GM18873 (cell line): ENCODE measurements at regions not wholly inside any gene's neighbourhood (a gene's known extent, or its start where the extent isn't known, plus 50 kb on each side); places are given as distances from the start of the nearest gene placed in this dataset.

ENCODE experiments used
- ATAC-seq: cut with Tn5 transposase; IDR thresholded peaks from one replicate; pipeline ENCODE4 v1.9.1; 2021; ENCODE audit warnings: mild to moderate bottlenecking, moderate library complexity, moderate number of reproducible peaks; ENCODE audit not compliant: unreplicated experiment, low FRiP score

GRCh38 chr10:52526251-52526823, 212.3 kb downstream of the DKK1 start:
- ATAC-seq: no peak

DNA sequence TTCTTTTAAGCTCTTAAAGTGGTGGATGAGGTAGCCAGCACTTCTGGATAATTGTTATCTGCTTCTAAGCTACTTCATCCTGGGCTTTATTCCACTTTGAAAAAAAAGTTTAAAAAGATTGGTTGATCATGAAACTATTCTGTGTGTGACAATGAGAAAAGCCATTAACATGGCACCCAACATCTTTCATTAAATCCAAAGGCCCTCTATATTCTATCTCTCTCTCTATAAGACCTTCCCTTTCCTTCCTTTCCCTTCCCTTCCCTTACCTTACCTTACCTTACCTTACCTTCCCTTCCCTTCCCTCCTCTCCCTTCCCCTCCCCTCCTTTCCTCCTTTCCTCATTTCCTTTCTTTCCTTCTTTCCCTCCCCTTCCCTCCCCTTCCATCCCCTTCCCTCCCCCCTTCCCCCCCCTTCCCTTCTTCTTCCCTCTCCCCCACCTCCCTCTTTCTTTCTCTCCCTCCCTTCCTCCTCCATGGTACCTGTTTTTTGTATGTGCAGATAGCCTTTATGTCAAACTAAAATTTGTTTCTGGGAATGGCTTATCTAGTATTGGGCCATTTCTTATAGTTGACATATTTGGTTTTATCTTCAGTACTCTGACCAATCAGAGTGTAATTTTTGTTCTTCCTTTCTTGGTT, 218.7 kb downstream of the DKK1 start:
- no peak for ATAC-seq

- ATAC-seq: no peak
Observed at GRCh38 chr10:52533986-52534385, 219.9 kb downstream of the DKK1 start.

DNA sequence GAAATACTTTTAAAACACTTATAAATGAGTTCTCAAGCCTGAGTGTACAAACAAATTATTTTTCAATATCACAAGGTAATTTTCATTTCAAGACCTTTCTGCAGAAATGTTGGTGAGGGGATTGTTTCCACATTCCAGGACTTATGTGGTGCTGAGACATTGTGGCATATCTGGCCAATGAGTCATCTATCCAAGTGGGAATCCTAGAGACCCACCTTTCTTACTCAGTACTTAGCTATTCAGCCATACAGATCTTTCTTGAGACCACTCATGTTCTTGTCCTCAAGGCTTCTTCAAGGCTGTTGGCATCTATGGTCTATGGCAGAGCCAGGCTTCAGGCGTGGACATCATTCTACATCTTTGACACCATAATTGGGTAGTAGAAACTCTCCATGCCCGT, 225.4 kb downstream of the DKK1 start:
- ATAC-seq: no peak

GRCh38 chr10:52540479-52540984, 226.5 kb downstream of the DKK1 start:
- ATAC-seq: no peak

GRCh38 chr10:52541006-52541473, 227.0 kb downstream of the DKK1 start:
- ATAC-seq: no peak

GRCh38 chr10:52542906-52543305, 228.8 kb downstream of the DKK1 start:
- ATAC-seq: no peak

- ATAC-seq: no peak
Observed at GRCh38 chr10:52551046-52551445, 221.5 kb downstream of the MBL2 start.

GRCh38 chr10:52558090-52558489, 214.5 kb downstream of the MBL2 start:
- no peak for ATAC-seq

DNA sequence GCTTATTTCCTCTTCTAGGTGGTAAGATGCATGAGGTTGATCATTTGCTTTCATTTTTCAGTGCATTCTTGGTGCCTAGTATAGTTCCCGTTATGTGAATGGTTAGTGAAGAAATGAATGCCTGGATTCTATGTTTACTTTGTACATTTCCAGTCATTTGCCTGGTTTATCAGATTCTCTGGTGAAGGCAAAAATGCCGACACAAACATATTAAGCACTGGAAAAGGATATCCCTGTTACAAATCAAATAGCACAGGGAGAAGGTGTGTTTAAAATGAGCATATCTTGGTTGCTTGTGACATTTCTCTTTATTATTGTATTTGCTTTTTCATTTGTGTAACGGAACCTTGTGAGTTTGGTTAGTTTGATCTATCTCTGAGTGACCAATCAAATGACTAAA, 211.3 kb downstream of the MBL2 start:
- ATAC-seq: no peak

DNA sequence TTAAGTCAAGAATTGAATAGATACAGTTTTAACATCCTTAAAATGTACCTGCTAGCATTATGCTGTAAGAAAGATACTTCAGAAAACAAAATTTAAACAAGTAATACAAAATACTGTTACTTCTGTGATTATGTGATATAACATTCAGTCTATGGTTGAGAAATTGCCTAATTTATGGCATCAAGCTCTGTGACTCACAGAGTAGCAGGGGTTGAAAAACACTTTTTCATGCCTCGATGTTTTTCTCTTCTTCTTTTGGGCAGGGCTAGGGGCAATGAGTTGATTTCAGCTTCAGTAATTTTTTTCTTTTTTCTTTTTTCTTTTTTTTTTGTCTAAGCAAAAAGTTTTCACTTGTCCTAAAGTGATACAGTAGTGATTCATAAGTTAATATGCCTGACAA, 209.2 kb downstream of the MBL2 start:
- ATAC-seq: no peak

DNA sequence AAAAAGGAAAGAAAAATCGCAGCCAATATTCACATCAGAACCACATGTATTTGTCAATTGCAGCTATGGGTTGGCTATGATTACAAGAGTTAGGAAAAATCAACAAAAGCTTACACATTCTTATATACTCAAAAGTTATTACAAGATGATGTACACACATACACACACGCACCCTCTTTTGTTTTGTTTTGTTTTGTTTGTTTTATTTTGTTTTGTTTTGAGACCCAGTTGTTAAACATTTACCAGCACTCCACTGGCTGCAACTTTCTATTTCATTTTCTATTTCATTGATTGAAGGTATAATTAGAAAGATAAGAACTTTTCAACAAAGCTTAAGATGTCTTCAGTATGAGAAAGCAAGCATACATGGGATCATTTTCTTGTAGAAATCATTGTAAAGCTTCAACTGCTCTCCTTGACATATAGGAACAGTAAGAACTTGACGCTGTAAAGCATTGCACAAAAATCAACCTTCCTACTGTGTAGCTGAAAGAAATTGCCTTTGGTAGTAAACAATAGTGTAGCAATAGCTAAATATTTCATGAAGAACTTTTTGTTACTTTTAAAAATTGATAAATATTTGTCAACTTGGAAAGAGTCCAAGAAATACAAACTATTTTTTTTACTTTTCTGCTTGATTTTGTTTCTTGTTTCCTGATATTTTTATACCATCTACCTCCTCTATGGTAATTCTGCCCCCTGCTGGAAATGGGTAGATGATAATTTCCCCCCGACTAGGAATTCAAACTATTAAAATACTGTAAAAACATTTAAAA, 205.9 kb downstream of the MBL2 start:
- ATAC-seq: no peak

GRCh38 chr10:52567247-52567580, 205.4 kb downstream of the MBL2 start:
- ATAC-seq: no peak

GRCh38 chr10:52568309-52568708, 204.3 kb downstream of the MBL2 start:
- ATAC-seq: no peak

- no peak for ATAC-seq
Observed at GRCh38 chr10:52570490-52570889, 202.1 kb downstream of the MBL2 start.

DNA sequence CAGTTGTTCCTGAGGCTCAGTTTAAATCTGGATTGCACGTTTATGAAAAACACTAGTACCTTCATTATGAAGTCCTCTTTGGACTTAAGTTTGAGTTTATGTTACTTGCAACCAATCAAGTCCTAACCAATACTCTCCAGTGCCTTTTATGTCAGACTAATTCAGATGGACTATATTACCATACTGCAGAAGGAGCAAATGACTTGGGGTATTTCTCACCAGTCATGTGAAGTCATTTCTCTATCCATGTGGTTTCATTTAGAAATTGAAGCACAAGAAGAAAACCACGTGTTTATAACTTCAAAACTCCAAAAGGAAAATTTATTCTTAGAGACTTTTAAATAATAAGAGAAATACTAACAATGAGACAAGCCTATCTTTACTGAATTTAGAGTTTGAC, 201.6 kb downstream of the MBL2 start:
- ATAC-seq: no peak

- ATAC-seq: no peak
Observed at GRCh38 chr10:52571516-52572182, 200.9 kb downstream of the MBL2 start.

GRCh38 chr10:52573347-52573746, 199.2 kb downstream of the MBL2 start:
- no peak for ATAC-seq

GRCh38 chr10:52574697-52575096, 197.9 kb downstream of the MBL2 start:
- ATAC-seq: no peak

DNA sequence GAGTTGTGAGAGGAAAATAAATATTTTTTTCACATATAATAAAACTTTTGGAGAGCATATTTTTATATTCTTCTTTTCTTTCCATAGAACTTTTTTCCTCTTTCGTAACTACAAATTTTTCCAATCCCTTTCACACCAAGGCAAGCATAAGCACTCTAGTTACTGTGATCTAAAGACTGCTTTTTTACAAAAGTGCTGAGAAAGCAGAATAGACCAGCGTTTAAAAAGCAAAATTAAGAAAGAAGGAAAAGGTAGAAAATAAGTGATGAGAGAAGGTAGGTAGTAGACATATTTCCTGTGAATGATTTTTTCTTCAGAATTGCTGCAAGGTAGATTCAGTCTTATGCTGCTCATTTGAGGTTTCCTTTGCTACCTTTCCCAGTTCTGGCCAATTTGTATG, 195.5 kb downstream of the MBL2 start:
- ATAC-seq: no peak

GRCh38 chr10:52578871-52579405, 193.6 kb downstream of the MBL2 start:
- no peak for ATAC-seq
